Stimulated activated naive CD8-positive, alpha-beta T cell treated with anti-CD3 and anti-CD28 coated beads, Interleukin-15, Interleukin-2, amounts not matched to agents 100 ng/mL and 50 ng/mL, for 24 hours (primary cell): ENCODE measurements at regions not wholly inside any gene's neighbourhood (a gene's known extent, or its start where the extent isn't known, plus 50 kb on each side); places are given as distances from the start of the nearest gene placed in this dataset.
"Not testable (repeated sequence)": the region's sequence is repeated elsewhere in the genome, so short reads cannot be mapped to it uniquely, and the experiment has no call there.

Source experiments
- H3K27ac Mint-ChIP-seq: one replicate; pipeline ENCODE4 v1.8.0; 2021; ENCODE audit warnings: mild to moderate bottlenecking, mixed read lengths
- H3K27me3 Mint-ChIP-seq: one replicate; pipeline ENCODE4 v1.8.0; 2021; ENCODE audit warnings: mixed read lengths
- H3K36me3 Mint-ChIP-seq: one replicate; pipeline ENCODE4 v1.8.0; 2021; ENCODE audit warnings: low read depth, mixed read lengths
- H3K4me1 Mint-ChIP-seq: one replicate; pipeline ENCODE4 v1.8.0; 2021; ENCODE audit warnings: low read depth, mixed read lengths
- H3K4me3 Mint-ChIP-seq: one replicate; pipeline ENCODE4 v1.8.0; 2021; ENCODE audit warnings: mild to moderate bottlenecking, mixed read lengths
- H3K9me3 Mint-ChIP-seq: one replicate; pipeline ENCODE4 v1.8.0; 2021; ENCODE audit warnings: mixed read lengths

DNA sequence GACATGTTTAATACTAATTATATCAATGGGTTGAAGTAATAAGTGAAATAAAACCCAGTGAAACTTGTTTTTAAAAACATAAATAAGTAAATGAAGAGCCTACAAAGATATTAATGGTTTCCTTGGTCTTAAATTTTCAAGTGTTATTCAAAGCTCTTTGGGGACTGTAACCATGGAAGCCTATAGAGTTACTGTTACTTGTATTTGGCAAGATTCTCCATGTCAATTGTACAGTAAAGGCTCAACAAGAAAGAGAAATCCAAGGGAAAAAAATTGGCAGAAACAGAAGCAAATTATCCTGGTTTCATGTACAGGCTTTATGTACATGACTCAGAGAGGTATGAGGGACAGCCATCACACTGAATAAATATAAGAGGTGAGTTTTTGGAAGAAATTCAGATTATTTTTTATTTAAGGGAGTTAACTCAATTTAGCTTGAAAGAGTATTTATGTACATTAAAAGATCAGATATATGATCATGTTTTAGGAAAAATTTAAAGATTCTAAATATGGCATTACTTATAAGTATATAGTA is 151.1 kb upstream of the HMGA2 start:
- H3K27ac Mint-ChIP-seq, result no peak overlapping the region
- peaks cover 28% of the 10 kb centered on the region for H3K4me1 Mint-ChIP-seq
- H3K36me3 Mint-ChIP-seq, result no peaks in the 10 kb centered on the region
- no peak overlapping the region for H3K4me3 Mint-ChIP-seq
- peaks cover 31% of the 10 kb centered on the region for H3K27me3 Mint-ChIP-seq
- peaks cover 2% of the 10 kb centered on the region for H3K9me3 Mint-ChIP-seq

DNA sequence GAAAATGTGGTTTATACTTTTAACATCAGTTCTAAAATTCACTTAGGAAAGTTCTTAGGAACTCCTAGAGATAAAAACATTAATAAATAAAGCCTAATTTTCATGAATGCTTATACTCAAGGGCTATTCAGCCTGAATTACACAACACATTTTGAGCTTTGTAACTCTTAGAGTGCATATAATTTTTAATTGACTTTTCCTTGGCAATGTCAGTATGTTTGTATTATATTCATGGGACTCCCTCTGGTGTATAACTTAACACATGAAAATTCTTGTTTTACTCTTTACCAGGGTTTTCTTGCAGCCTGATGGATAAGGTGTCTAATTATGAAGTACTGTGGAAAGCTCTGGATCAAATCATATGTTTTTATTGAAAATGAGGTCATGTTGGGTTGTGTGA is 150.6 kb upstream of the HMGA2 start:
- Mint-ChIP-seq H3K4me3 (no peak overlapping the region), H3K36me3 (no peaks in the 10 kb centered on the region), H3K4me1 (peaks cover 23% of the 10 kb centered on the region), H3K27me3 (peaks cover 31% of the 10 kb centered on the region), H3K9me3 (peaks cover 4% of the 10 kb centered on the region), H3K27ac (no peak overlapping the region)

DNA sequence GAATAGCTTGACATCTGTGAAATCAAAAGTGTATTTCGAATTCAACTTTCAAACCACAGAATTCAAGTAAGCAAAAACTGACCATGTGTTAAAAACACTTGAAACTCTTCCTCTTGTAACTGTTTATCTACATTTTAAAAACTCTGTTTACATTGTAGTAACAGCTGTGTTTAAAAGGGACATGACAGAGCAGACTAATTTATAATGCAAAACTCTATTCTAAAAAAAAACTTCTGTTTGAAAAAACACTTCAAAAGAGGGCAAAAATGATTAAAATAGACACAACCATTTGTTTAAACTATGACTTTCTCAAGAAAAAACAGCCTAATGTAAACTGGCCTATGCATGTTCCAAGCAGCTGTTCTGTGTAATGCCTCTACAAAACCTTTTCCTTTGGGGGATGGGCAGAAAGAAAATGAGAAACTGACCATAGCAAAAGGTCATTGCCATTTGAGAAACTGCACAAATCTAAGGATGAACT is 149.1 kb upstream of the HMGA2 start:
- peaks cover 12% of the 10 kb centered on the region for H3K4me1 Mint-ChIP-seq
- H3K9me3 Mint-ChIP-seq, result peaks cover 4% of the 10 kb centered on the region
- no peaks in the 10 kb centered on the region for H3K36me3 Mint-ChIP-seq
- H3K4me3 Mint-ChIP-seq, result no peak overlapping the region
- peaks cover 24% of the 10 kb centered on the region for H3K27me3 Mint-ChIP-seq
- H3K27ac Mint-ChIP-seq, result no peak overlapping the region

DNA sequence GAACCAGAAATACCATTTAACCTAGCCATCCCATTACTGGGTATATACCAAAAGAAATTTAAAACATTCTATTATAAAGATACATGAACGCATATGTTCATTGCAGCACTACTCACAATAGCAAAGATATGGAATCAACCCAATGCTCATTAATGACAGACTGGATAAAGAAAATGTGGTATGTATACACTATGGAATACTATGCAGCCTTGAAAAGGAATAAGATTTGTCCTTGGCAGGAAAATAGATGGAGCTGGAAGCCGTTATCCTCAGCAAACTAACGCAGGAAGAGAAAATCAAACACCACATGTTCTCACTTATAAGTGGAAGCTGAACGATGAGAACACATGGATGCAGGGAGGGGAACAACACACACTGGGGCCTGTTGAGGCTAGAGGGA is 146.1 kb upstream of the HMGA2 start:
- H3K27ac Mint-ChIP-seq, H3K4me3 Mint-ChIP-seq, H3K36me3 Mint-ChIP-seq, H3K9me3 Mint-ChIP-seq, H3K4me1 Mint-ChIP-seq: not testable (repeated sequence)
- H3K27me3 Mint-ChIP-seq, result peaks cover 20% of the 10 kb centered on the region

DNA sequence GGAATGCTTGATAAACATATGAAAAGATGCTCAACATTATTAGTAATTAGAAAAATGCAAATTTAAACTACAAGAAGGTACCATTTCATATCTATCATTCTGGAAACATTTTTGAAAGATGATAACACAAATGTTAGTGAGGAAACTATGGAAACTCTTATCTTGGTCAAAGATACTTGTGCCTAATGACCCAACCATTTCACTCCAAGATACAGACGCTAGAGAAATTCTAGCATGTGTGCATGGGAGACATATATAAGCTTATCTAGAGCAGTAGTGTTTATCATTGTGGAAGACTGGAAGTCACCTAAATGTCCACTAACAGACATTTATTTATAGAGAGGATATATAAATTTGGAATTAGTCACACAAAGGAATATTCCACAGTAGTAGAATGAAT is 143.1 kb upstream of the HMGA2 start:
- Mint-ChIP-seq H3K27me3 (peaks cover 22% of the 10 kb centered on the region), H3K4me1 (no peaks in the 10 kb centered on the region), H3K9me3 (peaks cover 4% of the 10 kb centered on the region), H3K27ac (no peak overlapping the region), H3K4me3 (no peak overlapping the region), H3K36me3 (no peaks in the 10 kb centered on the region)

DNA sequence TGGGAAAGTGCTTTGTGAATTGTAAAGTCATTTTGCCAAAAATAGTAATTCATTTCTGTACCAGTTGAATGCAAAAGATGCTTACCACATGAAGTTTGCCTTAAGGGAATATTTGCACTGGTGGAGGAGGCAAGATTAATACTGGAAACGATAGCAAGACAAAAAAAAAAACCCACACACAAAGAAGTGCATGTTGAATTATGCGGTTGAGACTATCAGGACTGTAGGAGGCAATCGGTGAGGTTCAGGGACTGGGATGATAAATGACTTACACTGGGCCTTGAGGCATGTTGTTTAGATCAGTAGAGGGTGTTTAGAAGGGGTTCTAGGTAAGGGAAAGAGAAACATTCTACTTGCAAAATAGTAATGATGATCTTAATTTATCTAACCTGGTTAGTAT is 142.2 kb upstream of the HMGA2 start:
- no peak overlapping the region for H3K4me3 Mint-ChIP-seq
- H3K36me3 Mint-ChIP-seq, result no peaks in the 10 kb centered on the region
- no peaks in the 10 kb centered on the region for H3K4me1 Mint-ChIP-seq
- H3K27ac Mint-ChIP-seq, result no peak overlapping the region
- H3K9me3 Mint-ChIP-seq, result peaks cover 4% of the 10 kb centered on the region
- H3K27me3 Mint-ChIP-seq, result peaks cover 18% of the 10 kb centered on the region

DNA sequence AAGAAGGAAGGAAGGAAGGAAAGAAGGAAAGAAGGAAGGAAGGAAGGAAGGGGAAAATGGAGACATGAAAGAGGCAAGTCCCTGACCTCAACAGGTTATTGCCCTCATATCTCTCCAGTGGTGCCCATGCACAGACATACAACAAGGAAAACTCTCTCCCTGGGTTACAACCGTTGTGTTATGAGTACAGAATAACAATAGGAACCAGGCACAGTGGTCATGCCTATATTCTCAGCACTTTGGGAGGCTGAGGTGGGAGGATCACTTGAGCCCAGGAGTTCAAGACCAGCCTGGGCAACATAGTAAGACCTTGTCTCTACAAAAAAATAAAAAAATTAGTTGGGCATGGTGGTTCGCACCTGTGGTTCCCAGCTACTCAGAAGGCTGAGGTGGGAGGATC is 139.4 kb upstream of the HMGA2 start:
- H3K36me3 Mint-ChIP-seq, result no peaks in the 10 kb centered on the region
- H3K4me1 Mint-ChIP-seq, result no peaks in the 10 kb centered on the region
- H3K4me3 Mint-ChIP-seq, result no peak overlapping the region
- no peak overlapping the region for H3K27ac Mint-ChIP-seq
- H3K9me3 Mint-ChIP-seq, result no peaks in the 10 kb centered on the region
- H3K27me3 Mint-ChIP-seq, result peaks cover 15% of the 10 kb centered on the region

DNA sequence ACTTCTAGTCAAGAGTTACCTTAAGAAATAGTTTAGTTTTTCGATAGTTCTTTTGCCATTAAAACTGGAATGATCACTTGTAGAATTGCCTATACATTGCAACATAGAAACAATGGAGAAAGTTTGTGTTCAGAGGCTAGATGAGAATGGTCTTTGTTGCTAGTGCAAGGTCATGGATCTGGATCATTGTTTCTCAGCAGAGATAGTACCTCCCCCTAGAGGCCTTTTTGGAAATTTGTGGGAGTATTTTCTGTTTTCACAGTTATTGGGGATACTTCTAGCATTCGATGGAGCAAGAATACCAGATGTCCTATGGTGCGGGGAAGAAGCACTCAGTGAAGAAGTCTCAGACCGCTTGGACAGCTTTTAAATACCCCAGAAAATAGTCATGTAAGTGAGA is 138.8 kb upstream of the HMGA2 start:
- no peak overlapping the region for H3K4me3 Mint-ChIP-seq

DNA sequence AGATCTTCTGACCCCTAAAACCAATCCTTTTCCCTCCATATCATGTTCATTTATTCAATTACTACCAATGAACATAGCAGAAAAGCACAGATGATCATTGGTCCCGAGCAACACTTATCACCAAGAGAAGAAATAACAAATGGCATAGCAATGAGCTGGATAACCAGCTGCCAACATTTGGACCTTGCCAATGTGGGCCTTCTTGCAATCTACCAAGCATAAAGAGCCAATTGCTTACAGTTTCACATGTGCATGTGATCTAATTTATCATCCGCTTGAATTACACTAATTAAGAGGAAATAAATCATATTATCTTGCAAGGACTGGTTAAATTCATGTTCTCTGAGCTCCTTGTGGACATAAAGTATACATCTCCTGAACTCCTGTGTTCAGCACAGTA is 134.8 kb upstream of the HMGA2 start:
- Mint-ChIP-seq H3K4me1 (no peaks in the 10 kb centered on the region), H3K4me3 (no peak overlapping the region), H3K27ac (no peak overlapping the region), H3K9me3 (no peaks in the 10 kb centered on the region), H3K36me3 (no peaks in the 10 kb centered on the region), H3K27me3 (peaks cover 3% of the 10 kb centered on the region)

More for the DNA sequence above, 138.8 kb upstream of the HMGA2 start:
- Mint-ChIP-seq H3K9me3 (no peaks in the 10 kb centered on the region), H3K27ac (no peak overlapping the region), H3K4me1 (no peaks in the 10 kb centered on the region), H3K36me3 (no peaks in the 10 kb centered on the region), H3K27me3 (peaks cover 11% of the 10 kb centered on the region)

DNA sequence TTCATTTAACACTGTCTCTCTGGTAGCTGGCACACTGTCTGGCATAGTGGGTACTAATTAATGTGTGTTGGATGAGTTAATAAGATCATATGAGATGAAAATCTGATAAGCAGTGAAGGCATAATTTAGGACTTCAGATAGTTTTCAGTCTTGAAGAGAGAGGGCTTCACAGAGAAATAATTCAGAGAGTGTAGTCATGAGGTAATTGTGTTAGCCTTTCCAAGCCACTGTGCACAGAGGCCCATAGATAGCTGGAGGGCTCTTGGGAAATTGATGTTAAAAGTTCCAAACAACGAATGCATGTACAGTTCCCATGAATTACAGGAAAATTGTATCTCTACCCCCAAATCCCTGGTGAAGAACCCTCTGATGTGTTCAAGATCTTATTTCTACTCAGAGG is 133.8 kb upstream of the HMGA2 start:
- no peaks in the 10 kb centered on the region for H3K36me3 Mint-ChIP-seq
- no peak overlapping the region for H3K4me3 Mint-ChIP-seq
- H3K27me3 Mint-ChIP-seq, result peaks cover 3% of the 10 kb centered on the region
- no peaks in the 10 kb centered on the region for H3K4me1 Mint-ChIP-seq
- no peak overlapping the region for H3K27ac Mint-ChIP-seq
- H3K9me3 Mint-ChIP-seq, result no peaks in the 10 kb centered on the region

DNA sequence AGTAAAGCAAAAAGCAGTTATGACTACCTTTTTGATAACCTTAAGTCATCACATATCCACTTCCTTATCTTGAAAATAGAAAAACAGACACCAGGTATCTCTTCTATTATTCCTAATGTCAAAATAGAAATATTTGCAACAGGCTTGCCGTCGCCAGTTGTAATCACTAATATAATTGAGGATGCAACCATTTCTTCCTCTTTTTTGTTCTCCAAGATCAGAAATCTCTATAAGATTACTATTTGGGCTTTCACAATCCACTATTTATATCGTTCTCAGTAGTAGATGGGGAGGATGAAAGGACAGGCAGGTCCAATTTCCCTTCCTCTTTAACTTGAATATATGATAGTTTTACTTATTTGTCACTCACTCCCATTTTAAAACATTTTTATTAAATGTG is 130.2 kb upstream of the HMGA2 start:
- Mint-ChIP-seq H3K27ac (no peak overlapping the region), H3K4me3 (no peak overlapping the region), H3K9me3 (no peaks in the 10 kb centered on the region), H3K4me1 (no peaks in the 10 kb centered on the region), H3K36me3 (no peaks in the 10 kb centered on the region), H3K27me3 (peaks cover 6% of the 10 kb centered on the region)

DNA sequence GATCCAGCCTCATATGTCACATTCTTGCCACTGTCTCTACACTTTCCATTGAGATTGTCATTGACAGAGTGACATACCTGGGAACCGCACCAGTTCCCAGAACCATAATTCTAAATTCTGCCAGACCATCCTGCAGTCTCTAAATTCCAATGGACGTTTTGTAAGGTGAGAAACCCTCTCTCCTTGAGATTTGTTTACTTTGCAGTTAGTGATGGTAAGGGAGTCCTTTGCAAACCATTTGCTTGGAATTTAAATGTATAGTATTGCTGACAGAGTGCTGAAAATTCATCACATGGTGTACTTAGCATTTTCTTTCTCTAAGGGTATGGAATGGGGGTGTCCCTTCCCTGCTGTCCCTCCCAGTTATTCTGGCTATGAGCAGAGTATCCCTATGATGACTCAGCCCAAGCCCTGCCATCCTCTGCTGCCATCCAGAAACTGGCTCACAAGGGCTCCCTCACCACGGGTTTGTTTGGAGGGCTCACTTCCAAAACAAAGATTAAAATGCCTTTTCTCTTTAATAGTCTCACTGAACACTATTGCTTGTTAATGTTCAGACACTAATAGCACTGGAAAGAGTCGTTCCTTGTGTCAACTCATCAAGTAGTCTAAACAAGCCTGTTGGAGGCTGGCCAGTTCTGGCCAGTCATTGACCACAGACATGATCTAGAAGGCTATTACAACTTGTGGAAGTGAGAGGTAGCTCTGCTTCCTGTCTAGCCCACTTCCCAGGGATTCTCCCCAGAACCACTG is 129.0 kb upstream of the HMGA2 start:
- no peaks in the 10 kb centered on the region for H3K36me3 Mint-ChIP-seq
- H3K4me3 Mint-ChIP-seq, result no peak overlapping the region
- peaks cover 7% of the 10 kb centered on the region for H3K27me3 Mint-ChIP-seq
- no peaks in the 10 kb centered on the region for H3K4me1 Mint-ChIP-seq
- H3K9me3 Mint-ChIP-seq, result no peaks in the 10 kb centered on the region
- H3K27ac Mint-ChIP-seq, result no peak overlapping the region

DNA sequence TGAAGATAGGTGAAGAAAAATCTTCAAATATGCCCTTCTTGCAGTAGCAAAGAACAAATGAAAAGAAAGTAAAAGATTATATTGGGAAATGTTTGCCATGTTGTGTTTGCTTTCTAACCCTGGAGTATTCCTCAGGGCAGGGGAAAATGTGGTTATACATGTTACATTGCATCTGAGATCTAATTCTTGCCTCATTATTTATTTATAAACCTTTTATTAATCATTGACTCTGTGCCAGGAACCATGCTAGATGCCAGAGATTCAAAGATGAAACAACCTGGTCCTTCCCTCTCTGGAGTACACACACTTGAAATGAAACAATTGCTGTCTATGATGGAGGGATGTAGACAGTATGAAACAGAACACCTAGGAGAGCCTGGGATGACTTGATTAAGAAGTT is 128.1 kb upstream of the HMGA2 start:
- no peaks in the 10 kb centered on the region for H3K36me3 Mint-ChIP-seq
- H3K27me3 Mint-ChIP-seq, result peaks cover 7% of the 10 kb centered on the region

DNA sequence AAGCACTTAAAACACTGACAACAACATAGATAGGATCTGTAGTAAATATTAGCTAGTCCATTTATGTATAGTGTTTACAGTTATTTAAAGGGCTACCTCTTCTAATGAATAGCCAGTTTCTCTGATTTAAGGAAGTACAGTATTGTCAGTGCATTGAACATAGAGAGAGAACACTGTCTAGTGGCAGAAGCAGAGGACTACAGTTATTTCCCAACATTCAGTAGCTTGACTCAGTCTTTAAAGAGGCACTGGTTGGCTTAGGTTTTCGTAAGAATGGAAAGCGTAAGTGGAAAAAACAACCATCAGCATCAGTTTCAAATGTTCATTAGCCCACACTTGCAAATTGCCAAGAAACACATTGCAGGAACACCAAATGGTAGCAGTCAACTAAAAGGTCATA is 125.0 kb upstream of the HMGA2 start:
- H3K4me1 Mint-ChIP-seq, result no peaks in the 10 kb centered on the region
- H3K36me3 Mint-ChIP-seq, result no peaks in the 10 kb centered on the region
- H3K27ac Mint-ChIP-seq, result no peak overlapping the region
- peaks cover 7% of the 10 kb centered on the region for H3K27me3 Mint-ChIP-seq
- peaks cover 7% of the 10 kb centered on the region for H3K9me3 Mint-ChIP-seq
- no peak overlapping the region for H3K4me3 Mint-ChIP-seq

More for the DNA sequence above, 128.1 kb upstream of the HMGA2 start:
- Mint-ChIP-seq H3K9me3 (peaks cover 4% of the 10 kb centered on the region), H3K27ac (no peak overlapping the region), H3K4me3 (no peak overlapping the region), H3K4me1 (no peaks in the 10 kb centered on the region)

DNA sequence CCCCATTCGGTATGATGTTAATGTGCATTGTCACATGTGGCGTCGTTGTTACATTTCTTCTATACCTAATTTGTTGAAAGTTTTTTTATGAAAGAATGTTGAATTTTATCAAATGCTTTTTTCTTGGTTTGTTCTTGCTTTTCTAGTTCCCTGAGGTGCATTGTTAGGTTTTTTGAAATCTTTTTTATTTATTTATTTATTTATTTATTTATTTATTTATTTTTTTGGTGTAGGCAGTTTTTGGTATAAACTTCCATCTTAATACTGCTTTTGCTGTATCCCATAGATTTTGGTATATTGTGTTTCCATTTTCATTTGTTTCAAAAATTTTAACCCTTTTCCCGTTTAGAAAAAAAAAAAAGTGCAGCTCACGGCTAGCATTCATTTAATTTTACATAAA is 121.1 kb upstream of the HMGA2 start:
- no peaks in the 10 kb centered on the region for H3K4me1 Mint-ChIP-seq
- peaks cover 12% of the 10 kb centered on the region for H3K27me3 Mint-ChIP-seq
- no peaks in the 10 kb centered on the region for H3K36me3 Mint-ChIP-seq
- peaks cover 31% of the 10 kb centered on the region for H3K9me3 Mint-ChIP-seq
- H3K27ac Mint-ChIP-seq, result no peak overlapping the region
- no peak overlapping the region for H3K4me3 Mint-ChIP-seq

DNA sequence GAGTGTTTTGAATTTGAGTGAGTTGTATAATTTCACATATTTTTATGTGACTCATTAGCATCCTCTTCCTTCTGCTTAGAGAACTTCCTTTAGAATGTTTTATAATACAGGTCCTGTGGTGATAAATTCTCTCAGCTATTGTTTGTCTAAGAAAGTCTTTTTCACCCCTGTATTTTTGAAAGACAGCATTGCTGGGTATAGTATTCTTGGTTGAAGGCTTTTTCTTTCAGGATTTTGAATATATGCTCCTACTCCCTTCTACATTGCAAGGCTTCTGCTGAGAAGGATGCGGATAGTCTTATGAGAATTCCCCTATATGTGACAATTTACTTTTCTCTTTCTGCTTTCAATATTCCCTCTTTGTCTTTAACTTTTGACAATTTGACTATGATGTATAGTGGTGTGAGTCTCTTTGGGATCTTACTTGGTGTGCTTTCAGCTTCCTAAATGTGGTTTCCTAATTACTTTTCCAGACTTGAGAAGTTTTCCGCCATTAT is 118.9 kb upstream of the HMGA2 start:
- H3K4me1 Mint-ChIP-seq, result no peaks in the 10 kb centered on the region
- peaks cover 14% of the 10 kb centered on the region for H3K27me3 Mint-ChIP-seq
- H3K27ac Mint-ChIP-seq, result no peak overlapping the region
- peaks cover 31% of the 10 kb centered on the region for H3K9me3 Mint-ChIP-seq
- no peak overlapping the region for H3K4me3 Mint-ChIP-seq
- no peaks in the 10 kb centered on the region for H3K36me3 Mint-ChIP-seq
